Inflammatory macrophage treated with lipopolysaccharide for 1 hour (primary cell): ENCODE measurements at regions not wholly inside any gene's neighbourhood (a gene's known extent, or its start where the extent isn't known, plus 50 kb on each side); places are given as distances from the start of the nearest gene placed in this dataset.

Experiments used
- DNase-seq, 2 donors: peaks; one replicate each; pipeline ENCODE4 v3.0.0-alpha.2; 2020 to 2022

DNA sequence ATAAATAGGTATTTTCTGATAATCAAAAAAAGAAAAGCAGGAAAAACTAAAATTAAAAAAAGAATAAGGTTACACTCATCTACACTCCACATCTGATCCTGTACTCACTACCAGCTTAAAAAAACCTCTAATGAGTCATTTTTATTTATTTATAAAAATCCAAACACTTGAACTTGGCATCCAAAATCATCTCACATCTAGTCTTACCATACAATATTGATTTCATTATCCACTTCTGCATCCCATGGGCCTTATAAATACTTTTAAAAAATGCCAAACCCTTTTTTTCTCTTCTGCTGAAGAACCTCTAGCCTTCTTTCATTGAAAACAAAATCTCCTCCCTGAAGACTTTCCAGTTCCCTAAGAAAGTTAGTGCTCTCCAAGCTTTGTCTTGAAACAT, 109.7 kb downstream of the TMTC3 start:
- no peak for DNase-seq

DNA sequence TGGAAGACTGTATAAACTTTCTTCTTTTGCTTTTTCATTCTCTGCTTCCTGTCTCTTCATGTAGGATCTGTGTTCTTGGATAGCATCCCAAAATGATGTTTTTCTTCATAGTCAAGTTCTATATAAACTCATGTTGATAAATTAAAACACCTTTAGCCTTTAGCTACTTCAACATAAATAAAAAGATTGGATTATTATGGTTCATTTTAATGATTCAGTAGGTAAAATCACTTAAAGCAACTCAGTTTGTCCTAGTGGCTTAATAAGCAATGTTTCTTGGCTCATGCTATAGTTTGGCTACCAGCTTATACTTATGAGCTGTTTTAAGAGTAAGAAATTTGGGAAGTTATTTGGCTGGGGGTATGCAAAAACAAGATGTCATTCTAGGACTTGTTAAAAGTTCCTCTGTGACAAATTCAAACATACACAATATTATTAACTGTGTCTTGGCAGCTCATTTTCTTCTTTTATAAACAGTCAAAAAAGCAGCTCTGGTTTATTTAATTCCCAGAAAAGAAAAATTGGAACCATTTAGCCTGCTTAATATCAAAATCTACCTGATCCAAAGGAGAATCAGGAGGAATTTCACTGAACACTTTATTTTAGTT, 111.4 kb downstream of the TMTC3 start:
- DNase-seq = no peak

DNA sequence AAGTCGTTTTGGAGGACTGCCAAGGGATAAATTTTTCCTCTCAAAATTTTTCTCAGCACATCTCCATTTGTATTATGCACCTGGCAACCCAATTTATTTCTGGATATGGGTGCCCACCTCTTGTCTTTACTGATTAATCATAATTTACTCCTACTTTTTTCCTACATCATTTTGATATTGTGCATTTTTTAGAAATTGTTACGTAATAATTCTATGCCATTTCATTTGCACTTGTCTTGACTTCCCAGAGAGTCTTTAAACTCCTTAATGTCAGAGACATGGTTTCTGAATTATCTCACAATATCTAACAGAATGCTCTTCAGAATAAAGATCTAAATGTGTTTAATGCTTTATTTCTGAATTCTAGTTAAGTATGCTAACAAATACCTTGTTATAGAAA, 113.1 kb downstream of the TMTC3 start:
- DNase-seq = no peak

DNA sequence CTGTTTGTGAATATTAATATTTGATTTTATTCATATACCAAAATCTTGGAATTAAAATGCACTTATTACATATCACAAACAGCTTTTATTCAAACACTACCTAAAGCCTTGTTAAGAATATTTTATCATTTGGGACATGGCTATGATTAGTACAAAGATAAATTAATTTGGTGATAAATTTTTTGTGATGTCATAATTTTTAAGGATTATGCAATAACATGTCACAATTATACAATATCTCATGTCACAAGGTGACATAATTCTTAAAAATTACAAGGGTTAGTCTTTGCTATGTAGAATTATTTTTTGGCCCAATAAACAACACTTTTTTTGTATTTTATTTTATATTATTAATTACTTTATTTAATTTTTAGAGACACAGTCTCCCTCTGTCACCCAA, 113.7 kb downstream of the TMTC3 start:
- DNase-seq = no peak

GRCh38 chr12:88258396-88258795, 116.3 kb downstream of the TMTC3 start:
- DNase-seq = no peak

DNA sequence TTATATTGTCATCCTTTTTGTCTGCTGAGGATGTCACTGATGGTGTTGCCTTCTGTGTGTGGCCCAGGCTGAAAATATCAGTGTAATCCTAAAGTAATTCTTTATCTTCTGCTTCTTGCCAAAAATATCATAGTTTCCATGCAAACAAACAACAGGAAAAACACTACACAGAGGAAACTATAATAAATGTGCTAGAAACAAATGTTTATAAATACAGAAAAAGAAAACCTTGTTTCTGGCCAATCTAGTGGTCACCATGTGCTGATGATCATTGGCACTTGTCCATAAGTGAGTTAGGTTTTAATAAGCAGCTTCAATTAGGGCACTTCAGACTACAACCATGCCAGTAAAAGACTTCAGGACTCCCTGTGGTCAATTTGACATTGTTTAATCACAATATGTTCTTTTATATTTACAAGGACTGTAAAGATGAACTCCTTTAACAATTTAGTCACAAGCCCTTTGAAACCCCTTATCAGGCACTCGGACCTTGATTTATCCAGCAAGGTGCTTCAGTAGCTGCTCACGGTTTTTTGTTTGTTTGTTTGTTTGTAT, 124.8 kb downstream of the TMTC3 start:
- no peak for DNase-seq

DNA sequence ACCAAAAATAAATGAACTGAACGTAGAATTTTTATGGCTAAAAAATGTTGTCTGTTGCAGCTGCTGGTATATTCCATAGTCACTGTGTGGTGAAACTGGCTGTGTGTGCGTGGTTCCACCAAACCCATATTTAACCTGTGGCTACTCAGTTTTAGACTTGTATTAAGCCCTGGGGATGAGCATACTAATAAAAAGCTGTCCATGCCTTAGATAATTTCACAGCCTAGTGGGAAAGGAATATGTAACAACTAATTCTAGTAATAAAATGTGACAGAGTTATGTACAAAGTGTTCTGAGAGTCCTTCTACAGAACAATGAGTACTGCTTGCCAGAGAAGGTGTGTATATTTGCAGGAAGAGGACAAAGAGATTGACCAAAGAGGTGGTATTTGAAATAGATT, 125.5 kb downstream of the TMTC3 start:
- DNase-seq = no peak

DNA sequence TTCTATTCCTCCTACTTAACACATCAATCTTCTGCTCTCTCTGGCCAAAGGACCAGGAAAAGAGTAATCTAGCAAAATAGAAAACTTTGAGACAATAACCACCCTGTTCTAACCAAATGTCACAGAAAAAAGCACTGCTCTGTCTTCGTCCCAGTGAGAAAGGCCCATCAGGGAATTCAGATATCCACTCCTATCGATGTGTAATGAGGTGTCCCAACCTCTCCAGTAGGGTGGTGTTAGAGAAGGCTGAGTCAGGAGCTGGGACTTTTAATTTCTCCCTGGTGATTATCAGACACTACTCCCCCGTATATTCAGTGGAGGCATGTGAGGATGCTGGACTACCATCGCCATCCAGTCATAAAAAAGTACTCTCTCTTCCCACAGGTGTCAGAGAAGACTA, 130.3 kb downstream of the TMTC3 start:
- DNase-seq = no peak

DNA sequence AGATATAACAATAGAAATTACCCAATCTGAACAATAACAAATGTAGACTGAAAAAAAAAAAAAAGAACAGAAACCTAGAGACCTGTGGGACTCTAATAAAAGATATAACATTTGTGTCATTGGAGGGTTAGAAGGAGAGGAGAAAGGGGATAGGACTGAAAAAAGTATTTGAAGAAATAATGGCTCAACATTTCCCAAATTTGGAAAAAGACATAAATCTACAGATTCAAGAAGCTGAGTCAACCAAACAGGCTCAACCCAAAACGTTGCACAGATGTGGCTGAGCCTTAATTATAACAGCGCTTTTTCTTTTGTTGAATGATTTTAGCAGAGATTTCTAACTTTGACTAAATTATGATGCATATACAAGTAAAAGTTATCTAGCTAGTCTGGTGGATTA, 131.3 kb downstream of the TMTC3 start:
- DNase-seq = no peak

DNA sequence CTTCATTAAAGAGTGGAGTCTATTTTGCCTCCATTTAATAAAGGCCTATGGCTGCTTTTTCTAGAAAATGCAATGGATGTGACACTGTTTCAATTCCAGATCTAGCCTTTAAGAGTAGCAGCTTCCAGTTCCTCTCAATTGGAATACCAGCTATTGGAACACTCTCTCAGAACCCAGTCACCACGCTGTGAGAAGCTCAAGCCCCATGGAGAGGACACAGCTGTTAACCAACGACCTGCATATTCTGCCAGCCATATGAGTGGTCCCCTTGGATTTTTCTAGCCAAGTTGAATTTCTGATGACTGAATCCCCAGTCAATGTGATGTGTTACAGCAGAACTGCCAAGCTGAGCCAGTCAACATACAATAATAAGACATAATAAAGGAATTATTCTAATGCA, 131.8 kb downstream of the TMTC3 start:
- DNase-seq = no peak

- no peak for DNase-seq
These were observed 149.5 kb downstream of the TMTC3 start for GRCh38 chr12:88291498-88292131.

GRCh38 chr12:88298014-88298682, 156.0 kb downstream of the TMTC3 start:
- DNase-seq = no peak

DNA sequence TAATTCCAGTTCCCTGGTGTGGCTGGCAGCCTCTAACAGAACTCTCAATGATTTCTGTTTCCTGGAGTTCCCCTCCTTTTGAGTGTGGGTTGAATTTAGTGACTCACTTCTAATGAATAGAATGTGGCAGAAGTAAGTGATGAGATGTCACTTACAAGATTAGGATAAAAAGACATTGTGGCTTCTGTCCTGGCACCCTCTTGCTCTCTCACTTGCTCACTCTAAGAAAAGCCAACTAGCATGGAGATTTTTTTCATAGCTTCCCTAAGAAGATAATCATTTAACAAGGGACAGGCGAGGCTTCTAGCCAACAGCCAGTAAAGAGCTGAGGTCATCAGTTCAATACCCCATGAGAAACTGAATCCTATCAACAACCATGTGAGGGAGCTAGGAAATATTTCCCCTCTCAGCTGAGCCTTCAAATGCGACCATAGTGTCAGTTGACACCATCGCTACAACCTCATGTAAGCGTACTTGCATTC, 156.7 kb downstream of the TMTC3 start:
- peak in 1 of 2 donors; percentile 6 for DNase-seq

- DNase-seq = no peak
These were observed 157.5 kb downstream of the TMTC3 start for GRCh38 chr12:88299567-88300101.

DNA sequence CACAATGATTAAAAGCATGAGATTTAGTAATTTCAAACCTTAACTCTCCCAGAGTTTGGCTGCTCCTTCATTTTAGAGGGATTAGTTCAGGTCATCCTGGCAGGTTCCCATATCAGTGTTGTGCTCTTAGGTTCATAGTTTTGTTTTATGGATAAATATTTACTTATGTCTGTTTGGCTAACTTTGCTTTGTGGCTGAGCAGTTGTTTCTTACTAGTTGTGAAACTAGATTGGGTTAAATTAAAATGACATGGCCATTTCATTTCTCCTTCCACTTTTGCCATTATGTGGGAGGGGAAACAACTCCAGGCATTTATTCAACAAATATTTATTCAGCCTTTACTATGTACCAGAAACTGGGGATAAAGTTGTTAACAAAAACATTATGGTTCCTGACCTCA, 158.8 kb downstream of the TMTC3 start:
- no peak for DNase-seq

- no peak for DNase-seq
These were observed 161.2 kb downstream of the TMTC3 start for GRCh38 chr12:88303335-88303734.

GRCh38 chr12:88305254-88305890, 163.3 kb downstream of the TMTC3 start:
- DNase-seq = no peak

- no peak for DNase-seq
These were observed 164.5 kb downstream of the TMTC3 start for GRCh38 chr12:88306471-88307069.

GRCh38 chr12:88307961-88308360, 165.9 kb downstream of the TMTC3 start:
- no peak for DNase-seq

GRCh38 chr12:88308825-88309224, 166.7 kb downstream of the TMTC3 start:
- DNase-seq = no peak

GRCh38 chr12:88309546-88309945, 167.4 kb downstream of the TMTC3 start:
- DNase-seq = no peak

GRCh38 chr12:88310069-88310468, 168.0 kb downstream of the TMTC3 start:
- no peak for DNase-seq

DNA sequence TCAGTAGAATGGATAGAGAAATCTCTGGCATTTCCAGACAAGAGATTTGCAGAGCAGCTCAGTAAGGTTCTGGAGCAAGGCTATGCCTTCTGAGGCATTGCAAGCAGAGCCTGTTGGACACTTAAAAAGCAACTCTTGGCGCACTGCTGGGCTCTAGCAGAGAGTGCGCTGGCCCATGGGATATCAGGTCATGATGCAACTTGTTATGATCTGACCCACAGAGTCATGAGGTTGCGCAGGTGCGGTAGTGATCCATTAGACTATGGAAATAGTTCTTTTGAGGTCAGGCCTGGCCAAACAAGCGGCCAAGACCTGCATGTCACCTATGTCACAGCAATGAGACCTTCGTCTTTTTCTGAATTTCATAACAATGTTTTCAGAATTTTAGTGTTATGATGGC, 168.6 kb downstream of the TMTC3 start:
- no peak for DNase-seq
